Fibroblast of the aortic adventitia (primary cell): ENCODE measurements at regions not wholly inside any gene's neighbourhood (a gene's known extent, or its start where the extent isn't known, plus 50 kb on each side); places are given as distances from the start of the nearest gene placed in this dataset.

ENCODE experiments used
- DNase-seq: peaks from one replicate; pipeline ENCODE4 v3.0.0-alpha.2; 2010; ENCODE audit warnings: low read depth
- H3K4me3 ChIP-seq: 2 replicates; pipeline ENCODE4 v1.5.1; 2011; ENCODE audit warnings: low read depth, mild to moderate bottlenecking, control low read depth, low read length, moderate library complexity
- CTCF ChIP-seq: IDR thresholded peaks from 2 replicates; pipeline ENCODE4 v1.5.1; 2011; ENCODE audit warnings: mild to moderate bottlenecking, low read length, control low read depth, inconsistent platforms; ENCODE audit not compliant: insufficient read depth

GRCh38 chr13:81757348-81757970 is 1416.5 kb upstream of the SPRY2 start:
- H3K4me3 ChIP-seq = no peak overlapping the region
- DNase-seq = no peak
- TF ChIP-seq CTCF = no peak

GRCh38 chr13:81745391-81745790 is 1404.5 kb upstream of the SPRY2 start:
- TF ChIP-seq CTCF = no peak
- no peak overlapping the region for H3K4me3 ChIP-seq
- DNase-seq = no peak

GRCh38 chr13:81738364-81738763 is 1397.4 kb upstream of the SPRY2 start:
- no peak overlapping the region for H3K4me3 ChIP-seq
- no peak for TF ChIP-seq CTCF
- DNase-seq = no peak

GRCh38 chr13:81726037-81726726 is 1385.3 kb upstream of the SPRY2 start:
- TF ChIP-seq CTCF = no peak
- no peak overlapping the region for H3K4me3 ChIP-seq
- no peak for DNase-seq

GRCh38 chr13:81722456-81722855 is 1381.5 kb upstream of the SPRY2 start:
- no peak for DNase-seq
- no peak overlapping the region for H3K4me3 ChIP-seq
- TF ChIP-seq CTCF = no peak

- H3K4me3 ChIP-seq = no peak overlapping the region
- DNase-seq = no peak
- TF ChIP-seq CTCF = no peak
Measured at GRCh38 chr13:81721400-81721799, 1380.5 kb upstream of the SPRY2 start.
